ENCODE measurements at regions not wholly inside any gene's neighbourhood (a gene's known extent, or its start where the extent isn't known, plus 50 kb on each side); places are given as distances from the start of the nearest gene placed in this dataset.
A peak's percentile ranks its signal among the peaks of the same experiment; 100 is the strongest.

- DNase-seq: no peak
These were observed 92.9 kb upstream of the BHLHE23 start for GRCh38 chr20:63099456-63100173.

- no peak for DNase-seq
These were observed 91.5 kb upstream of the BHLHE23 start for GRCh38 chr20:63098195-63098810.

GRCh38 chr20:63097336-63097831, 90.6 kb upstream of the BHLHE23 start:
- no peak for DNase-seq

GRCh38 chr20:63096681-63097335, 90.0 kb upstream of the BHLHE23 start:
- DNase-seq: no peak

- no peak for DNase-seq
These were observed 89.2 kb upstream of the BHLHE23 start for GRCh38 chr20:63095718-63096654.

- DNase-seq: no peak
These were observed 88.2 kb upstream of the BHLHE23 start for GRCh38 chr20:63094767-63095499.

- DNase-seq: no peak
These were observed 87.4 kb upstream of the BHLHE23 start for GRCh38 chr20:63093966-63094766.

GRCh38 chr20:63092660-63093215, 86.0 kb upstream of the BHLHE23 start:
- DNase-seq: no peak

GRCh38 chr20:63091901-63092659, 85.3 kb upstream of the BHLHE23 start:
- DNase-seq: no peak

GRCh38 chr20:63090682-63091571, 84.2 kb upstream of the BHLHE23 start:
- no peak for DNase-seq

- DNase-seq: no peak
These were observed 83.3 kb upstream of the BHLHE23 start for GRCh38 chr20:63090052-63090451.

- no peak for DNase-seq
These were observed 82.5 kb upstream of the BHLHE23 start for GRCh38 chr20:63089051-63089907.

- DNase-seq: peak; percentile 49
These were observed 81.3 kb upstream of the BHLHE23 start for GRCh38 chr20:63087872-63088680.

GRCh38 chr20:63087236-63087871, 80.6 kb upstream of the BHLHE23 start:
- no peak for DNase-seq

GRCh38 chr20:63086421-63087235, 79.9 kb upstream of the BHLHE23 start:
- no peak for DNase-seq
